Choroid plexus epithelial cell (primary cell): ENCODE measurements at regions not wholly inside any gene's neighbourhood (a gene's known extent, or its start where the extent isn't known, plus 50 kb on each side); places are given as distances from the start of the nearest gene placed in this dataset.
"Not testable (repeated sequence)": the region's sequence is repeated elsewhere in the genome, so short reads cannot be mapped to it uniquely, and the experiment has no call there.

Experiments
- DNase-seq: peaks from one replicate; pipeline ENCODE4 v3.0.0-alpha.2; 2010; ENCODE audit warnings: low read depth
- H3K4me3 ChIP-seq: 2 replicates; pipeline ENCODE4 v1.5.1; 2011; ENCODE audit warnings: low read depth, mild to moderate bottlenecking, control low read depth, low read length, moderate library complexity
- TF ChIP-seq, protein P1 (sequence below): conservative IDR thresholded peaks from 2 replicates; pipeline ENCODE4 v1.5.1; 2011; ENCODE audit warnings: low read depth, mild to moderate bottlenecking, control low read depth, inconsistent platforms, low read length, moderate library complexity

DNA sequence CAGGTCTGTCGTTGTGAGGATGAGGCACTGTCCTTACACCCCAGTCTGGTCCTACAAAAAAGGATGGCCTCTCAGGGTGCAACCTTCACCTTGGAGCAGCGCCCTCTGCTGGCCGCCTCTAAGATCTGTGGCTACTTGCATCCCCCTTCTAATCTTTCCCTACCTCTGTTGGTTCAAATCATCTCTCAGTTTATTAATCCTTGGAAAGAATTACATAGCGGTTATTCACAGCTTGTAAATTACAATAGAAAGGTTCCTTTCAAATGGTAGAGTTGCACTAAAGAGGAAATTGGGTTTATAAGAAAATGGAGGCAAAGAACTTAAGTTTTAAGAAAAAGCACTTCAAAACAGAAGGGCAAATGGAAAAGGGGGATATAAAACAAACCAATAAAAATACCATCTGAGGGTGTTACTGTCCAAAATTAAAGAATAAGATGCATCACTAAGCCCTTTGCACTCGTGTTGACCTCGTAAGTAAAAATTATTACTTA, 102.0 kb upstream of the PLEKHM1 start:
- DNase-seq = peak; percentile 65
- TF ChIP-seq, protein P1, sequence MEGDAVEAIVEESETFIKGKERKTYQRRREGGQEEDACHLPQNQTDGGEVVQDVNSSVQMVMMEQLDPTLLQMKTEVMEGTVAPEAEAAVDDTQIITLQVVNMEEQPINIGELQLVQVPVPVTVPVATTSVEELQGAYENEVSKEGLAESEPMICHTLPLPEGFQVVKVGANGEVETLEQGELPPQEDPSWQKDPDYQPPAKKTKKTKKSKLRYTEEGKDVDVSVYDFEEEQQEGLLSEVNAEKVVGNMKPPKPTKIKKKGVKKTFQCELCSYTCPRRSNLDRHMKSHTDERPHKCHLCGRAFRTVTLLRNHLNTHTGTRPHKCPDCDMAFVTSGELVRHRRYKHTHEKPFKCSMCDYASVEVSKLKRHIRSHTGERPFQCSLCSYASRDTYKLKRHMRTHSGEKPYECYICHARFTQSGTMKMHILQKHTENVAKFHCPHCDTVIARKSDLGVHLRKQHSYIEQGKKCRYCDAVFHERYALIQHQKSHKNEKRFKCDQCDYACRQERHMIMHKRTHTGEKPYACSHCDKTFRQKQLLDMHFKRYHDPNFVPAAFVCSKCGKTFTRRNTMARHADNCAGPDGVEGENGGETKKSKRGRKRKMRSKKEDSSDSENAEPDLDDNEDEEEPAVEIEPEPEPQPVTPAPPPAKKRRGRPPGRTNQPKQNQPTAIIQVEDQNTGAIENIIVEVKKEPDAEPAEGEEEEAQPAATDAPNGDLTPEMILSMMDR = peak; percentile 72
- not testable (repeated sequence) for H3K4me3 ChIP-seq

DNA sequence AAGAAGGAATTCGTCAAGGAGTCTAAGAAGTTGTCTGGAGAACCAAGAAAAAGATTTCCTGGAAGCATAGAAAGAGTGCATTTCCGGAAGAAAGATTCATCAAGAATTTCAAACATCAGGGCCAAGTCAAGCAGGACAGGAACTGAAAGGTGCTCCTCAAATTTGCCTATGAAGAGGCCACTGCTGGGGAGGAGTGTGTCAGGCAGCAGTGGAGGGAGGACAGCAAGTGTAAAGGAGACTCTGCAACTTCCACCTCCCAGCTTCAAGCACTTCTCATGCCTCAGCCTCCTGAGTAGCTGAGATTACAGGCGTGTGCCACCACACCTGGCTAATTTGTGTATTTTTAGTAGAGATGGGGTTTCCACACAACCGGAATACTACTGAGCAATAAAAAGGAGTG, 105.8 kb upstream of the PLEKHM1 start:
- DNase-seq, H3K4me3 ChIP-seq: not testable (repeated sequence)

DNA sequence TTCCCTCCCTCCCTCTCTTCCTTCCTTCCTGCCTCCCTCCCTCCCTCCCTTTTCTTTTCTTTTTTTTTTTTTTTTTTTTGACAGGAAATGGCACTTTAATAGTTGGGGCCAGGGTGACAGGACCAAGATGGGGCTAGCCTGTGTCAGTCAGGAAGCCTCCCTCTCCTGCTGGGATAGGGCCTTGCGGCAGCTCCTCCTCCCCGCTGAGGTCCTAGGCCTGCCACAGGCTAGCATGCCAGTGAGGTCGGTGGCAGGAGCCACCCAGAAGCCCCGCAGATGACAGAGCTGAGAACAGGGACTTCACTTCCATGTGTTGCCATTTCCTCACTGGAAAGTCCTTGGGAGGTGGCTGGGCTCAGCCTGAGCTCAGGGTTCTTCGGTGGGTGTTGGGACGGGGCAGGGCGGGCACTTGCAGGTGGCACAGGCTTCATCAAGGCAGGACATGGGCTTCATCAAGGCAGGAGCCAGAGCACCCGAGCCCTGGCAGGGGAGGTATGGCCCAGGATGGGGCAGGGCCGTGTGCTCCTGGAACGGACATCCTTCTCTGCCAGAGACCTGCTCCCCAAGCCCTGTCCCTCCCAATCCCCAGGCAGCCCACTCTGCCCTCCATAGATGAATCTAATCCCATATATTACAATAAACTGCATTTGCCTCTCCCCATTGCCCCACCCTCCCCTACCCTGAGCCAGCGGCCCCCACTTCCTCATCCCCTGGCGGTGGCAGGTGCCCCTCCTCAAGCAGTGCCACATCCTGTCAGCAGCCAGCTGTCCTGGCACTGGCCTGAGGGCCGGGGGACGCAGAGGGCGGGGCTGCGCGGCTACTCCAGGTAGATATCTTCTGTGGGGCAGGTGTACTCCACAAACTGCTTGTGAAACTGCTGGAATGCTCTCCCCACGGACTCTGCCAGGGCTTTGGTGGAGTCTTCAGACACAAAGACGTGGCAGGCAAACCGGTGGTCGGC, 109.8 kb upstream of the PLEKHM1 start:
- H3K4me3 ChIP-seq = not testable (repeated sequence)

GRCh38 chr17:45601013-45601412, 110.5 kb upstream of the PLEKHM1 start:
- not testable (repeated sequence) for DNase-seq, H3K4me3 ChIP-seq

More for the DNA sequence above, 109.8 kb upstream of the PLEKHM1 start:
- not testable (repeated sequence) for DNase-seq

- not testable (repeated sequence) for H3K4me3 ChIP-seq, DNase-seq
Measured at GRCh38 chr17:45601605-45602539, 111.4 kb upstream of the PLEKHM1 start.

- DNase-seq, H3K4me3 ChIP-seq: not testable (repeated sequence)
Measured at GRCh38 chr17:45605751-45606150, 115.2 kb upstream of the PLEKHM1 start.

DNA sequence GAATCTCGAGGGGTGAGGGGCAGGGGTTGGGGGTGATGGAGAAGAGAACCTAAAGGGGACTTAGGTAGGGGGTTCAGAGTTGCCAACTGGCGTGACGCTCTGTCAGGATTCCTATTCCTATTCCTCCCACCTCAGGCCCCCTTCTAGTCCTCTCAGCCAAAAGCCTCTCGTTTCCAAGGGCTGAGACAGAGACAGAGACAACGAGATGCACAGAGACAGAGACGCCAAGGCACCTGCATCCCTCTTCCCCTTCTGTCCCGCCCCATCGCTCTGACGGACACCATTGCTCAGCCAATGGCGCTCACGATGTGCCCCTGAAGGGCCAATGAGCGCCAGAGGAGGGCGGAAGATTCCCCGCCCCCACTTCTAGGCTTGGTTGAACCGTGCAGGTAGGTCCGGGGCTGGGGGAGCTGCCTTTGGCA, 129.5 kb upstream of the PLEKHM1 start:
- peak overlapping the region; percentile 51 for H3K4me3 ChIP-seq
- DNase-seq = not testable (repeated sequence)

GRCh38 chr17:45620468-45620867, 129.9 kb upstream of the PLEKHM1 start:
- H3K4me3 ChIP-seq = peak overlapping the region; percentile 51
- DNase-seq = not testable (repeated sequence)

- not testable (repeated sequence) for DNase-seq, H3K4me3 ChIP-seq
Measured at GRCh38 chr17:45621087-45621486, 130.6 kb upstream of the PLEKHM1 start.

DNA sequence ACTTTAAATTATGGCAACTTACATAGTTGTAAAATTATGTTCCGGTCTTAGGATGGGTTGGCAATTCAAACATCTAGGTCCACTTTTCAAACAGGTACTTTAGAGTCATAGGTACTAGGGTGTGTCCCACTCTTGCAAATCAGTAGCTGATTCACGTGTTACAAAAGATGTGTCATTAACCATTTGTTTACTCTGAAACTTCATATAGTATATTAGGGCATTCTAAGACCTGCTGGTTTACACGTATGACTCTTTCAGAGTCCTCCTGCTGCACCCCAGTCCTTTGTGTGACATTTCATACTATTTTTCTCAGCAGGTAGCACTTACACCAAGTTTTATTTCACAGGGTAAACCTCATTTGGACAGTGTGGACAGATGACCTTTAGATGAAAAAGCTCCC, 131.8 kb upstream of the PLEKHM1 start:
- H3K4me3 ChIP-seq, DNase-seq: not testable (repeated sequence)

GRCh38 chr17:45628019-45628418, 137.5 kb upstream of the PLEKHM1 start:
- TF ChIP-seq, protein P1 = no peak
- no peak for DNase-seq
- no peak overlapping the region for H3K4me3 ChIP-seq
